GM21360 (cell line): ENCODE measurements at regions not wholly inside any gene's neighbourhood (a gene's known extent, or its start where the extent isn't known, plus 50 kb on each side); places are given as distances from the start of the nearest gene placed in this dataset.

Source experiments
- ATAC-seq: cut with Tn5 transposase; IDR thresholded peaks from one replicate; pipeline ENCODE4 v1.9.1; 2021; ENCODE audit warnings: mild to moderate bottlenecking, moderate library complexity; ENCODE audit not compliant: unreplicated experiment

- ATAC-seq = no peak
Observed at GRCh38 chr17:33809748-33810147, 445.3 kb upstream of the CCL2 start.

- ATAC-seq = no peak
Observed at GRCh38 chr17:33811004-33811760, 443.9 kb upstream of the CCL2 start.

- no peak for ATAC-seq
Observed at GRCh38 chr17:33811984-33812577, 443.0 kb upstream of the CCL2 start.

- no peak for ATAC-seq
Observed at GRCh38 chr17:33814852-33815251, 440.2 kb upstream of the CCL2 start.

GRCh38 chr17:33816036-33816435 is 439.0 kb upstream of the CCL2 start:
- ATAC-seq = no peak

- no peak for ATAC-seq
Observed at GRCh38 chr17:33816842-33817617, 438.1 kb upstream of the CCL2 start.

- ATAC-seq = no peak
Observed at GRCh38 chr17:33819539-33819938, 435.5 kb upstream of the CCL2 start.

GRCh38 chr17:33832262-33832661 is 422.8 kb upstream of the CCL2 start:
- no peak for ATAC-seq

GRCh38 chr17:33837281-33837680 is 417.8 kb upstream of the CCL2 start:
- no peak for ATAC-seq

GRCh38 chr17:33838281-33838680 is 416.8 kb upstream of the CCL2 start:
- ATAC-seq = no peak

GRCh38 chr17:33847900-33848299 is 407.2 kb upstream of the CCL2 start:
- ATAC-seq = no peak

GRCh38 chr17:33848433-33848832 is 406.7 kb upstream of the CCL2 start:
- no peak for ATAC-seq

- no peak for ATAC-seq
Observed at GRCh38 chr17:33854596-33854995, 400.5 kb upstream of the CCL2 start.

- no peak for ATAC-seq
Observed at GRCh38 chr17:33858121-33858520, 397.0 kb upstream of the CCL2 start.

GRCh38 chr17:33858682-33859081 is 396.4 kb upstream of the CCL2 start:
- ATAC-seq = no peak

GRCh38 chr17:33862772-33863602 is 392.1 kb upstream of the CCL2 start:
- ATAC-seq = no peak

GRCh38 chr17:33864758-33865229 is 390.3 kb upstream of the CCL2 start:
- ATAC-seq = no peak

GRCh38 chr17:33868899-33869298 is 386.2 kb upstream of the CCL2 start:
- no peak for ATAC-seq

GRCh38 chr17:33870936-33871335 is 384.1 kb upstream of the CCL2 start:
- no peak for ATAC-seq

GRCh38 chr17:33871720-33872540 is 383.2 kb upstream of the CCL2 start:
- ATAC-seq = no peak
